ENCODE measurements at regions not wholly inside any gene's neighbourhood (a gene's known extent, or its start where the extent isn't known, plus 50 kb on each side); places are given as distances from the start of the nearest gene placed in this dataset.

- no peak for TF ChIP-seq CTCF (IDR thresholded peaks at IDR 0.05; ENCODE audit: extremely low read depth, insufficient read depth, missing control alignments)
- in situ Hi-C loops (cut with MboI; ENCODE audit: low pct_unique_long_range_greater_than_20kb, low sequenced_read_pairs, unreplicated experiment): no loop called here
- DNase-seq (ENCODE audit: low spot score): no peak
Observed at GRCh38 chr14:101466456-101467180, 94.7 kb upstream of the DIO3 start.

GRCh38 chr14:101467181-101467926, 93.9 kb upstream of the DIO3 start:
- TF ChIP-seq CTCF (IDR thresholded peaks at IDR 0.05; ENCODE audit: extremely low read depth, insufficient read depth, missing control alignments): no peak
- in situ Hi-C loops (cut with MboI; ENCODE audit: low pct_unique_long_range_greater_than_20kb, low sequenced_read_pairs, unreplicated experiment): no loop called here
- no peak for DNase-seq (ENCODE audit: low spot score)

GRCh38 chr14:101469382-101470247, 91.7 kb upstream of the DIO3 start:
- no peak for TF ChIP-seq CTCF (IDR thresholded peaks at IDR 0.05; ENCODE audit: extremely low read depth, insufficient read depth, missing control alignments)
- DNase-seq (ENCODE audit: low spot score): no peak
- in situ Hi-C loops (cut with MboI; ENCODE audit: low pct_unique_long_range_greater_than_20kb, low sequenced_read_pairs, unreplicated experiment): no loop called here

- in situ Hi-C loops (cut with MboI; ENCODE audit: low pct_unique_long_range_greater_than_20kb, low sequenced_read_pairs, unreplicated experiment): no loop called here
- no peak for TF ChIP-seq CTCF (IDR thresholded peaks at IDR 0.05; ENCODE audit: extremely low read depth, insufficient read depth, missing control alignments)
Observed at GRCh38 chr14:101470266-101470665, 91.0 kb upstream of the DIO3 start.

GRCh38 chr14:101471723-101472517, 89.4 kb upstream of the DIO3 start:
- in situ Hi-C loops (cut with MboI; ENCODE audit: low pct_unique_long_range_greater_than_20kb, low sequenced_read_pairs, unreplicated experiment): no loop called here
- no peak for TF ChIP-seq CTCF (IDR thresholded peaks at IDR 0.05; ENCODE audit: extremely low read depth, insufficient read depth, missing control alignments)
- no peak for DNase-seq (ENCODE audit: low spot score)

More at GRCh38 chr14:101470266-101470665, 91.0 kb upstream of the DIO3 start:
- no peak for DNase-seq (ENCODE audit: low spot score)

GRCh38 chr14:101472518-101472849, 88.8 kb upstream of the DIO3 start:
- no peak for DNase-seq (ENCODE audit: low spot score)
- no peak for TF ChIP-seq CTCF (IDR thresholded peaks at IDR 0.05; ENCODE audit: extremely low read depth, insufficient read depth, missing control alignments)
- in situ Hi-C loops (cut with MboI; ENCODE audit: low pct_unique_long_range_greater_than_20kb, low sequenced_read_pairs, unreplicated experiment): no loop called here
